ENCODE measurements at regions not wholly inside any gene's neighbourhood (a gene's known extent, or its start where the extent isn't known, plus 50 kb on each side); places are given as distances from the start of the nearest gene placed in this dataset.
"Not testable (repeated sequence)": the region's sequence is repeated elsewhere in the genome, so short reads cannot be mapped to it uniquely, and the experiment has no call there.

- DNase-seq = no peak
These were observed 50.0 kb upstream of the TSC22D2 start for GRCh38 chr3:150357923-150358607.

- no peak for DNase-seq
These were observed 51.0 kb upstream of the TSC22D2 start for GRCh38 chr3:150357140-150357539.

GRCh38 chr3:150355574-150355973, 52.5 kb upstream of the TSC22D2 start:
- DNase-seq = no peak

GRCh38 chr3:150352931-150353330, 55.2 kb upstream of the TSC22D2 start:
- DNase-seq = no peak

- DNase-seq = no peak
These were observed 56.7 kb upstream of the TSC22D2 start for GRCh38 chr3:150351398-150351797.

GRCh38 chr3:150349314-150350097, 58.6 kb upstream of the TSC22D2 start:
- DNase-seq = peak; percentile 51

GRCh38 chr3:150348500-150348899, 59.6 kb upstream of the TSC22D2 start:
- no peak for DNase-seq

- DNase-seq = no peak
These were observed 60.9 kb upstream of the TSC22D2 start for GRCh38 chr3:150346981-150347863.

- DNase-seq = no peak
These were observed 61.8 kb upstream of the TSC22D2 start for GRCh38 chr3:150346266-150346665.

- DNase-seq = no peak
These were observed 63.0 kb upstream of the TSC22D2 start for GRCh38 chr3:150345021-150345538.

- no peak for DNase-seq
These were observed 63.9 kb upstream of the TSC22D2 start for GRCh38 chr3:150344079-150344759.

GRCh38 chr3:150342896-150343467, 65.1 kb upstream of the TSC22D2 start:
- no peak for DNase-seq

GRCh38 chr3:150341891-150342290, 66.2 kb upstream of the TSC22D2 start:
- no peak for DNase-seq

GRCh38 chr3:150336363-150336762, 71.7 kb upstream of the TSC22D2 start:
- not testable (repeated sequence) for DNase-seq

GRCh38 chr3:150335631-150336030, 72.5 kb upstream of the TSC22D2 start:
- no peak for DNase-seq

GRCh38 chr3:150334974-150335373, 73.1 kb upstream of the TSC22D2 start:
- DNase-seq = no peak

GRCh38 chr3:150333477-150333876, 74.6 kb upstream of the TSC22D2 start:
- DNase-seq = no peak

- DNase-seq = no peak
These were observed 76.0 kb upstream of the TSC22D2 start for GRCh38 chr3:150331978-150332568.

- no peak for DNase-seq
These were observed 77.2 kb upstream of the TSC22D2 start for GRCh38 chr3:150330872-150331271.

- no peak for DNase-seq
These were observed 77.9 kb upstream of the TSC22D2 start for GRCh38 chr3:150330174-150330573.

GRCh38 chr3:150329408-150329807, 78.7 kb upstream of the TSC22D2 start:
- no peak for DNase-seq

- no peak for DNase-seq
These were observed 79.5 kb upstream of the TSC22D2 start for GRCh38 chr3:150328654-150329040.
